ENCODE measurements at regions not wholly inside any gene's neighbourhood (a gene's known extent, or its start where the extent isn't known, plus 50 kb on each side); places are given as distances from the start of the nearest gene placed in this dataset.

GRCh38 chr11:42171046-42171445 lies 711.6 kb upstream of the LRRC4C start:
- Mint-ChIP-seq H3K9me3 (peaks cover 0 to 6% (median 0%) of the 10 kb centered on the region in 7 donors), H3K36me3 (no peaks in the 10 kb centered on the region), H3K27ac (no peak overlapping the region), H3K27me3 (ENCODE audit: low read depth in 3 of 3) (no peaks in the 10 kb centered on the region), H3K4me1 (no peaks in the 10 kb centered on the region), H3K4me3 (no peak overlapping the region)
- Histone ChIP-seq H3K27me3 (ENCODE audit: control insufficient read depth in 2 of 2, insufficient read depth in 2 of 2, low read length in 2 of 2) (no peaks in the 10 kb centered on the region), H3K36me3 (replicated peaks in 1 of 2; ENCODE audit: control insufficient read depth in 1 of 2, insufficient read depth in 2 of 2, low read length in 2 of 2) (no peaks in the 10 kb centered on the region), H3K9me3 (replicated peaks in 1 of 2; ENCODE audit: control insufficient read depth in 1 of 2, insufficient read depth in 1 of 2, low read length in 2 of 2) (no peaks in the 10 kb centered on the region), H3K4me1 (ENCODE audit: control insufficient read depth in 1 of 2, insufficient read depth in 2 of 2, low read length in 2 of 2) (no peaks in the 10 kb centered on the region), H4K20me1 (ENCODE audit: insufficient read depth, low read length) (no peaks in the 10 kb centered on the region), H3K9ac (ENCODE audit: insufficient read depth, low read length, poor library complexity, severe bottlenecking) (no peak overlapping the region), H3K4me3 (replicated peaks in 1 of 3; ENCODE audit: low read depth in 2 of 3, low read length in 3 of 3) (no peak overlapping the region), H3K79me2 (ENCODE audit: insufficient read depth, low read length) (no peaks in the 10 kb centered on the region), H2AFZ (ENCODE audit: insufficient read depth, low read depth, low read length, poor library complexity, severe bottlenecking) (no peak overlapping the region), H3K27ac (ENCODE audit: low read depth in 1 of 2, low read length in 2 of 2) (no peak overlapping the region), H3K4me2 (replicated peaks; ENCODE audit: extremely low read depth, low read length, poor library complexity, severe bottlenecking) (no peak overlapping the region)
- WGBS (ENCODE audit: insufficient coverage), result 43% methylated on average over 1 of the region's 1 CpG
- no peak for DNase-seq
- no peak for TF ChIP-seq CTCF (IDR thresholded peaks at IDR 0.05)
- intact Hi-C loops (cut with micrococcal nuclease), result no loop called here

- Histone ChIP-seq H3K79me2 (ENCODE audit: insufficient read depth, low read length) (no peaks in the 10 kb centered on the region), H3K9ac (ENCODE audit: insufficient read depth, low read length, poor library complexity, severe bottlenecking) (no peak overlapping the region), H3K27me3 (ENCODE audit: control insufficient read depth in 2 of 2, insufficient read depth in 2 of 2, low read length in 2 of 2) (no peaks in the 10 kb centered on the region), H3K4me1 (ENCODE audit: control insufficient read depth in 1 of 2, insufficient read depth in 2 of 2, low read length in 2 of 2) (no peaks in the 10 kb centered on the region), H3K4me3 (replicated peaks in 1 of 3; ENCODE audit: low read depth in 2 of 3, low read length in 3 of 3) (no peak overlapping the region), H3K4me2 (replicated peaks; ENCODE audit: extremely low read depth, low read length, poor library complexity, severe bottlenecking) (no peak overlapping the region), H3K36me3 (replicated peaks in 1 of 2; ENCODE audit: control insufficient read depth in 1 of 2, insufficient read depth in 2 of 2, low read length in 2 of 2) (no peaks in the 10 kb centered on the region), H4K20me1 (ENCODE audit: insufficient read depth, low read length) (no peaks in the 10 kb centered on the region), H3K27ac (ENCODE audit: low read depth in 1 of 2, low read length in 2 of 2) (no peak overlapping the region), H3K9me3 (replicated peaks in 1 of 2; ENCODE audit: control insufficient read depth in 1 of 2, insufficient read depth in 1 of 2, low read length in 2 of 2) (no peaks in the 10 kb centered on the region), H2AFZ (ENCODE audit: insufficient read depth, low read depth, low read length, poor library complexity, severe bottlenecking) (no peak overlapping the region)
- WGBS (ENCODE audit: insufficient coverage), result 60% methylated on average over 1 of the region's 3 CpGs
- H3K36me3 Mint-ChIP-seq, result no peaks in the 10 kb centered on the region
- H3K9me3 Mint-ChIP-seq, result peaks cover 0 to 6% (median 0%) of the 10 kb centered on the region in 7 donors
- no peak overlapping the region for H3K27ac Mint-ChIP-seq
- H3K4me1 Mint-ChIP-seq, result no peaks in the 10 kb centered on the region
- no peak for DNase-seq
- intact Hi-C loops (cut with micrococcal nuclease), result no loop called here
- H3K4me3 Mint-ChIP-seq, result no peak overlapping the region
- no peaks in the 10 kb centered on the region for H3K27me3 Mint-ChIP-seq (ENCODE audit: low read depth in 3 of 3)
- no peak for TF ChIP-seq CTCF (IDR thresholded peaks at IDR 0.05)
Measured at GRCh38 chr11:42172441-42172840, 713.0 kb upstream of the LRRC4C start.
